ENCODE measurements at regions not wholly inside any gene's neighbourhood (a gene's known extent, or its start where the extent isn't known, plus 50 kb on each side); places are given as distances from the start of the nearest gene placed in this dataset.

GRCh38 chr3:181292984-181293383, 303.4 kb upstream of the DNAJC19 start:
- Histone ChIP-seq H3K36me3 (ENCODE audit: insufficient read depth, low read length) (no peaks in the 10 kb centered on the region), H3K79me2 (ENCODE audit: insufficient read depth, low read length) (no peaks in the 10 kb centered on the region), H2AFZ (ENCODE audit: low read length) (no peak overlapping the region), H3K9me3 (ENCODE audit: low read depth, low read length) (no peaks in the 10 kb centered on the region), H3K4me3 (ENCODE audit: insufficient read depth, low read length) (no peak overlapping the region), H4K20me1 (ENCODE audit: insufficient read depth, low read length) (no peaks in the 10 kb centered on the region), H3K4me1 (ENCODE audit: insufficient read depth, low read length) (no peaks in the 10 kb centered on the region), H3K27ac (ENCODE audit: low read depth, low read length) (no peak overlapping the region), H3K27me3 (ENCODE audit: insufficient read depth, low read length) (no peaks in the 10 kb centered on the region), H3K4me2 (ENCODE audit: insufficient read depth, low read length) (no peak overlapping the region)
- no peak for TF ChIP-seq CTCF (IDR thresholded peaks at IDR 0.05; ENCODE audit: extremely low read depth, low read depth, low read length)
- DNase-seq (ENCODE audit: insufficient read length, low spot score, missing footprints), result no peak

DNA sequence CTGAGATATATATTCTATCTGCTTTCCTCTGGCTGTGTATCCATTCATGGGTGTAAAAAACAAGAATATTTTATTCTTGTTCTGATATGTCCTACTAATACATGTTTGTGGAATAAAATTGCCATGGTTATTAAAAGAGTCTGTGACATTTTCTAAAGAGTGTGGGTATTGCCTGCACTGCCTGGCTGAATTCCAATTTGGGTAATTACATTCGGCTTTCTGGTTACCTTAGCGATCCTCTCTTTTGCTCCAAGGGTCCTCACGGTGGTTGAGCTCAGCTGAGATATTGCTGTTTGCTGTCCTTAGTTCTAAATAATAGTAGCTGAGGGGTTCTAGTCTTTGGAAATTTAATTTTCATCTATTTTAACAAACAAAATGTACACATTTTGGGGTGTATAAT, 301.4 kb upstream of the DNAJC19 start:
- H3K27ac ChIP-seq (ENCODE audit: low read depth, low read length), result no peak overlapping the region
- no peaks in the 10 kb centered on the region for H3K79me2 ChIP-seq (ENCODE audit: insufficient read depth, low read length)
- H4K20me1 ChIP-seq (ENCODE audit: insufficient read depth, low read length), result no peaks in the 10 kb centered on the region
- H3K9me3 ChIP-seq (ENCODE audit: low read depth, low read length), result no peaks in the 10 kb centered on the region
- H3K4me1 ChIP-seq (ENCODE audit: insufficient read depth, low read length), result no peaks in the 10 kb centered on the region
- TF ChIP-seq CTCF (IDR thresholded peaks at IDR 0.05; ENCODE audit: extremely low read depth, low read depth, low read length), result no peak
- H3K4me3 ChIP-seq (ENCODE audit: insufficient read depth, low read length), result no peak overlapping the region
- no peak overlapping the region for H3K4me2 ChIP-seq (ENCODE audit: insufficient read depth, low read length)
- no peaks in the 10 kb centered on the region for H3K27me3 ChIP-seq (ENCODE audit: insufficient read depth, low read length)
- H2AFZ ChIP-seq (ENCODE audit: low read length), result no peak overlapping the region
- H3K36me3 ChIP-seq (ENCODE audit: insufficient read depth, low read length), result no peaks in the 10 kb centered on the region
- no peak for DNase-seq (ENCODE audit: insufficient read length, low spot score, missing footprints)

DNA sequence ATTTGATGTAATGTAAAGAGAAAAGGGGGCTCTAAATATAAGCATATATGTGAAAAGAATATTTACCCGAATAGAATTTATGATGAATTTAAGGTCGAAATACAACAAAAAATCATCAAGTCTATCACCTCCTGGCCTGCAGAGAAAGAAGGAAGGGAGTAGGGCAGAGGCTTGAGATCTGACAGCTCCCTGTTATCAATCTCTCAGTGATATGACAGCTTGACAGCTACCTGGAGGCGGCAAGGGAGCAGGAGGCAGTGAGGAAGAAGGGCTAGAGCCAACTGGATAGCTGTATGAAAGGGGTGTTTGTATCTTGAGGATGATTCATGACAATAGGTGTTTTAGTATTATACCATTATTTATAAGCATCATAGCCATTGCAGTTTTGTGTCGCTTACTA, 299.8 kb upstream of the DNAJC19 start:
- Histone ChIP-seq H3K79me2 (ENCODE audit: insufficient read depth, low read length) (no peaks in the 10 kb centered on the region), H2AFZ (ENCODE audit: low read length) (no peak overlapping the region), H3K36me3 (ENCODE audit: insufficient read depth, low read length) (no peaks in the 10 kb centered on the region), H3K4me1 (ENCODE audit: insufficient read depth, low read length) (no peaks in the 10 kb centered on the region), H3K27me3 (ENCODE audit: insufficient read depth, low read length) (no peaks in the 10 kb centered on the region), H3K27ac (ENCODE audit: low read depth, low read length) (no peak overlapping the region), H3K4me3 (ENCODE audit: insufficient read depth, low read length) (no peak overlapping the region), H4K20me1 (ENCODE audit: insufficient read depth, low read length) (no peaks in the 10 kb centered on the region), H3K4me2 (ENCODE audit: insufficient read depth, low read length) (no peak overlapping the region), H3K9me3 (ENCODE audit: low read depth, low read length) (no peaks in the 10 kb centered on the region)
- no peak for DNase-seq (ENCODE audit: insufficient read length, low spot score, missing footprints)
- TF ChIP-seq CTCF (IDR thresholded peaks at IDR 0.05; ENCODE audit: extremely low read depth, low read depth, low read length), result no peak

DNA sequence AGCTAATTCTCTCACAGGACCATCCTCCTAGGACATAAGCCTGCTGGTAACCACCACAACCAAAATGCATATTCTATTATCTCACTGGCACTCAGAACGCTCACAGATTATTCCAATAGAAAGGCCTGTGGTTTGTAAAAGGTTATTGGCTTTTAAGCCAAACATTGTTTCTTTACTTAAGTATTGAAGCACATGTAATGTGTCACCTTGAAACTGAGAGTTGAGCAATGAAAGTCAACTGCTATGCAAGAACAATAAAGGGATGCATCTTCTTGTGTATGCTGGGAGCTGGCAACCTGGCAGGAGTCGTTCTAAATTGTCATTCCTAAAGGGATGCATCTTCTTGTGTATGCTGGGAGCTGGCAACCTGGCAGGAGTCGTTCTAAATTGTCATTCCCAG, 298.6 kb upstream of the DNAJC19 start:
- Histone ChIP-seq H2AFZ (ENCODE audit: low read length) (no peak overlapping the region), H3K4me3 (ENCODE audit: insufficient read depth, low read length) (no peak overlapping the region), H4K20me1 (ENCODE audit: insufficient read depth, low read length) (no peaks in the 10 kb centered on the region), H3K27me3 (ENCODE audit: insufficient read depth, low read length) (no peaks in the 10 kb centered on the region), H3K27ac (ENCODE audit: low read depth, low read length) (no peak overlapping the region), H3K4me1 (ENCODE audit: insufficient read depth, low read length) (no peaks in the 10 kb centered on the region), H3K79me2 (ENCODE audit: insufficient read depth, low read length) (no peaks in the 10 kb centered on the region), H3K9me3 (ENCODE audit: low read depth, low read length) (no peaks in the 10 kb centered on the region), H3K4me2 (ENCODE audit: insufficient read depth, low read length) (no peak overlapping the region), H3K36me3 (ENCODE audit: insufficient read depth, low read length) (no peaks in the 10 kb centered on the region)
- no peak for DNase-seq (ENCODE audit: insufficient read length, low spot score, missing footprints)
- no peak for TF ChIP-seq CTCF (IDR thresholded peaks at IDR 0.05; ENCODE audit: extremely low read depth, low read depth, low read length)

Data from osteoblast (primary cell).